Panc1 (cell line): ENCODE measurements at regions not wholly inside any gene's neighbourhood (a gene's known extent, or its start where the extent isn't known, plus 50 kb on each side); places are given as distances from the start of the nearest gene placed in this dataset.

Source experiments
- ATAC-seq: fragments of 200-7000 bp; cut with Tn5 transposase; 2 replicates; pipeline ENCODE4 v1.9.1; 2020; ENCODE audit warnings: mild to moderate bottlenecking, moderate library complexity
- BruUV-seq: library from RNA; stranded (reverse); fragments of 400-500 nt; replicated peaks from 2 replicates; lab custom pipeline; 2021; lab: Mats Ljungman, UMichigan
- CTCF ChIA-PET: fragments of 300-600 bp; sonication (Branson Sonifier 250); formaldehyde crosslinking; loops from one replicate; lab custom pipeline; 2022; ENCODE audit warnings: antibody characterized with exemption; lab: Charles Lee
- POLR2A ChIA-PET: fragments of 300-600 bp; sonication (Branson Sonifier 250); formaldehyde crosslinking; loops from one replicate; lab custom pipeline; 2022; ENCODE audit warnings: antibody characterized with exemption; lab: Charles Lee
- DNase-seq: peaks from one replicate; pipeline ENCODE4 v3.0.0-alpha.2; 2010; ENCODE audit warnings: low read depth, low spot score
- H3K27ac ChIP-seq: 2 replicates; pipeline ENCODE4 v1.5.1; 2011; ENCODE audit warnings: mild to moderate bottlenecking, low read length, inconsistent platforms
- H3K27me3 ChIP-seq: fragments of 200-500 bp; sonication (Bioruptor generic); 2 replicates; pipeline ENCODE4 v1.6.0; 2014; ENCODE audit warnings: low read length, inconsistent platforms; ENCODE audit not compliant: control insufficient read depth, insufficient read depth
- H3K36me3 ChIP-seq: fragments of 200-500 bp; sonication (Bioruptor generic); 2 replicates; pipeline ENCODE4 v1.5.1; 2014; ENCODE audit warnings: inconsistent platforms, mild to moderate bottlenecking, low read length, moderate library complexity; ENCODE audit not compliant: control insufficient read depth, insufficient read depth
- H3K4me1 ChIP-seq: 2 replicates; pipeline ENCODE4 v1.5.1; 2011; ENCODE audit warnings: inconsistent platforms, mild to moderate bottlenecking, low read length, moderate library complexity; ENCODE audit not compliant: control insufficient read depth, insufficient read depth
- H3K4me3 ChIP-seq, 2 experiments: 2 replicates each; pipeline ENCODE4 v1.5.1; 2011 to 2012; ENCODE audit warnings: low read depth in 2 of 2, low read length in 2 of 2, mild to moderate bottlenecking in 2 of 2, inconsistent platforms in 1 of 2, moderate library complexity in 1 of 2
- H3K9me3 ChIP-seq: fragments of 200-500 bp; sonication (Bioruptor generic); 2 replicates; pipeline ENCODE4 v1.5.1; 2014; ENCODE audit warnings: low read depth, mild to moderate bottlenecking, inconsistent platforms, low read length, moderate library complexity; ENCODE audit not compliant: control insufficient read depth, insufficient read depth
- CTCF ChIP-seq: fragments of 450-650 bp; IDR thresholded peaks from 2 replicates; pipeline ENCODE4 v1.5.1; 2017; ENCODE audit warnings: mild to moderate bottlenecking
- POLR2AphosphoS5 ChIP-seq: IDR thresholded peaks from 2 replicates; pipeline ENCODE4 v1.6.1; 2012; ENCODE audit warnings: mild to moderate bottlenecking, low read depth, low read length, moderate library complexity
- REST ChIP-seq, 2 experiments: IDR thresholded peaks; 2 replicates each; pipeline ENCODE4 v1.6.1; 2011 to 2012; ENCODE audit warnings: low read depth in 2 of 2, control low read depth in 1 of 2, low read length in 1 of 2, mild to moderate bottlenecking in 1 of 2, moderate library complexity in 1 of 2; ENCODE audit not compliant: insufficient read depth in 1 of 2
- SIN3A ChIP-seq: IDR thresholded peaks from 2 replicates; pipeline ENCODE4 v1.6.1; 2012; ENCODE audit warnings: low read depth, mild to moderate bottlenecking, low read length, moderate library complexity, borderline replicate concordance; ENCODE audit not compliant: insufficient read depth
- TCF7L2 ChIP-seq: IDR thresholded peaks from 2 replicates; pipeline ENCODE4 v1.6.1; 2011; ENCODE audit warnings: mild to moderate bottlenecking, low read depth, low read length, inconsistent platforms
- in situ Hi-C: cut with HindIII; loops from 2 replicates; pipeline ENCODE4 v1.10.0; 2016; ENCODE audit warnings: low sequenced_read_pairs, low pct_unique_long_range_greater_than_20kb
- intact Hi-C: fragments of 100-400 bp; cut with micrococcal nuclease; formaldehyde crosslinking; loops from one replicate; pipeline ENCODE4 v1.10.0; 2022; ENCODE audit not compliant: unreplicated experiment

DNA sequence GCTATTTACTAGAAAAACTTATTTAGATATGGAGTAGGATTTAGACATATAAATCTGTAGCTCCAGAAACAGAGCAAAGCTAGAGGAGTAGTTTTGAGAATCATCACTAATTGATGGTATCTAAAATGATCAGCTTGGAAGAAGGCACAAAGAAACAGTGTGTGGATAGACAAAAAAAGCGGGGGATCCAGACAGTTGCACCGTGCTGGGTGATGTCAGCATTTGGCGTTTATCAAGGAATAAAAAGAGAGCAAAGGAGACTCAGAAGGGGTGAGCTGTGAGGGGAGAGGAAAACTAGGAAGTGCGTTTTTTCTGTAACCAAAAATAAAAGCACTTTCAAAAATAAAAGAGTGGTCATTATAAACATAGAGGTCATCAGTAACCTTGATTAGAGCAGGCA, 90.5 kb upstream of the GPRIN3 start:
- H3K9me3 ChIP-seq = no peaks in the 10 kb centered on the region
- no peaks in the 10 kb centered on the region for H3K4me1 ChIP-seq
- no TSS peak for BruUV-seq
- in situ Hi-C loops (no loop called here), intact Hi-C loops (no loop called here)
- no peak overlapping the region for H3K27ac ChIP-seq
- no peak overlapping the region for H3K4me3 ChIP-seq
- no peaks in the 10 kb centered on the region for H3K27me3 ChIP-seq
- ATAC-seq = no peak
- CTCF ChIA-PET = no interaction called here
- no peaks in the 10 kb centered on the region for H3K36me3 ChIP-seq
- TF ChIP-seq TCF7L2 = no peak
- DNase-seq = no peak
- POLR2A ChIA-PET = no interaction called here

DNA sequence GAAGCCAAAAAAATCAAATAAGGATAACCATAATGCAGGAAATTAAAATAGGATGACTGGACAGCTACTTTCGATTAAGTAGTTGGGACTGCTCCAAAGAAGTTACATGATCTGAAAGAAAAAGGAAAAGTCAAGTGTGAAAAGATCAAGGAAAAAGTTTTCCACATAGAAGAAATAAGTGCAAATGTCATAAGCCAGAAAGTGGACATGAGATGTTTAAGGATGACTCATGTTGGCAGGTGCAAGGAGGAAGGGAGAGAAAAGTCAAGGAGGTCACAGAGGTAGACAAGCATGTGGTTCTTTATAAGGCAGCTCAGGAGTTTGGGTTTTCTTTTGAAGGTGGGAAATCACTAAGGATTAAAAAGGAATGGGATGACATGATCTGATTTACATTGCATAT, 89.8 kb upstream of the GPRIN3 start:
- Histone ChIP-seq H3K4me3 (no peak overlapping the region), H3K27ac (no peak overlapping the region), H3K9me3 (no peaks in the 10 kb centered on the region), H3K27me3 (no peaks in the 10 kb centered on the region), H3K4me1 (no peaks in the 10 kb centered on the region), H3K36me3 (no peaks in the 10 kb centered on the region)
- BruUV-seq = no TSS peak
- ATAC-seq = no peak
- ChIA-PET CTCF (no interaction called here), POLR2A (no interaction called here)
- in situ Hi-C loops (no loop called here), intact Hi-C loops (no loop called here)
- no peak for DNase-seq
- TF ChIP-seq REST (IDR thresholded peaks at IDR 0.05; ENCODE audit: insufficient read depth in 1 of 2, low read depth in 2 of 2, low read length in 1 of 2) (no peak), SIN3A (no peak), CTCF (no peak), TCF7L2 (no peak), POLR2AphosphoS5 (no peak)

DNA sequence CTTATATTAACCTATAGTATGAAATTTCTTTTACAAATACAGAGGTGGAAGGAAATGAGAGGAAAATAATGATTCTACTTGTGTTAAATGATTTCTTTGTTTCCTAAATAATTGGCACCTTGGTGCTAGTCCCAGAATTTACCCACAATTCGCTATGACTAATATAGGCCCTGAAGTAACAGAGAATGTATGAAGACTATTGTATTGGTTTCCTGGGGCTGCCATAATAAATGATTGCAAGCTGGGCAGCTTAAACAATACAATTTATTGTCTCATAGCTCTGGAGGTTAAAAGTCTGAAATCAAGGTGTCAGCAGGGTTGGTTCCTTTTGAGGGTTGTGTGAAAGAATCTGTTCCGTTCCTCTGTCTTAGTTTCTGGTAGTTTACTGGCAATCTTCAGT, 74.8 kb upstream of the GPRIN3 start:
- Histone ChIP-seq H3K4me1 (no peaks in the 10 kb centered on the region), H3K4me3 (no peak overlapping the region), H3K9me3 (no peaks in the 10 kb centered on the region), H3K27me3 (no peaks in the 10 kb centered on the region), H3K27ac (no peak overlapping the region), H3K36me3 (no peaks in the 10 kb centered on the region)
- POLR2A ChIA-PET = no interaction called here
- intact Hi-C loops (no loop called here), in situ Hi-C loops (no loop called here)
- TF ChIP-seq POLR2AphosphoS5 (no peak), SIN3A (no peak), TCF7L2 (no peak), CTCF (no peak), REST (IDR thresholded peaks at IDR 0.05; ENCODE audit: insufficient read depth in 1 of 2, low read depth in 2 of 2, low read length in 1 of 2) (no peak)
- DNase-seq (no peak), ATAC-seq (no peak)
- CTCF ChIA-PET = no interaction called here
- no TSS peak for BruUV-seq
